Panc1 (cell line): ENCODE measurements at regions not wholly inside any gene's neighbourhood (a gene's known extent, or its start where the extent isn't known, plus 50 kb on each side); places are given as distances from the start of the nearest gene placed in this dataset.

Experiments
- ATAC-seq: fragments of 200-7000 bp; cut with Tn5 transposase; 2 replicates; pipeline ENCODE4 v1.9.1; 2020; ENCODE audit warnings: mild to moderate bottlenecking, moderate library complexity
- BruUV-seq: library from RNA; stranded (reverse); fragments of 400-500 nt; replicated peaks from 2 replicates; lab custom pipeline; 2021; lab: Mats Ljungman, UMichigan
- CTCF ChIA-PET: fragments of 300-600 bp; sonication (Branson Sonifier 250); formaldehyde crosslinking; loops from one replicate; lab custom pipeline; 2022; ENCODE audit warnings: antibody characterized with exemption; lab: Charles Lee
- POLR2A ChIA-PET: fragments of 300-600 bp; sonication (Branson Sonifier 250); formaldehyde crosslinking; loops from one replicate; lab custom pipeline; 2022; ENCODE audit warnings: antibody characterized with exemption; lab: Charles Lee
- DNase-seq: peaks from one replicate; pipeline ENCODE4 v3.0.0-alpha.2; 2010; ENCODE audit warnings: low read depth, low spot score
- H3K27ac ChIP-seq: 2 replicates; pipeline ENCODE4 v1.5.1; 2011; ENCODE audit warnings: mild to moderate bottlenecking, low read length, inconsistent platforms
- H3K27me3 ChIP-seq: fragments of 200-500 bp; sonication (Bioruptor generic); 2 replicates; pipeline ENCODE4 v1.6.0; 2014; ENCODE audit warnings: low read length, inconsistent platforms; ENCODE audit not compliant: control insufficient read depth, insufficient read depth
- H3K36me3 ChIP-seq: fragments of 200-500 bp; sonication (Bioruptor generic); 2 replicates; pipeline ENCODE4 v1.5.1; 2014; ENCODE audit warnings: inconsistent platforms, mild to moderate bottlenecking, low read length, moderate library complexity; ENCODE audit not compliant: control insufficient read depth, insufficient read depth
- H3K4me1 ChIP-seq: 2 replicates; pipeline ENCODE4 v1.5.1; 2011; ENCODE audit warnings: inconsistent platforms, mild to moderate bottlenecking, low read length, moderate library complexity; ENCODE audit not compliant: control insufficient read depth, insufficient read depth
- H3K4me3 ChIP-seq, 2 experiments: 2 replicates each; pipeline ENCODE4 v1.5.1; 2011 to 2012; ENCODE audit warnings: low read depth in 2 of 2, low read length in 2 of 2, mild to moderate bottlenecking in 2 of 2, inconsistent platforms in 1 of 2, moderate library complexity in 1 of 2
- H3K9me3 ChIP-seq: fragments of 200-500 bp; sonication (Bioruptor generic); 2 replicates; pipeline ENCODE4 v1.5.1; 2014; ENCODE audit warnings: low read depth, mild to moderate bottlenecking, inconsistent platforms, low read length, moderate library complexity; ENCODE audit not compliant: control insufficient read depth, insufficient read depth
- POLR2AphosphoS5 ChIP-seq: IDR thresholded peaks from 2 replicates; pipeline ENCODE4 v1.6.1; 2012; ENCODE audit warnings: mild to moderate bottlenecking, low read depth, low read length, moderate library complexity
- REST ChIP-seq, 2 experiments: IDR thresholded peaks; 2 replicates each; pipeline ENCODE4 v1.6.1; 2011 to 2012; ENCODE audit warnings: low read depth in 2 of 2, control low read depth in 1 of 2, low read length in 1 of 2, mild to moderate bottlenecking in 1 of 2, moderate library complexity in 1 of 2; ENCODE audit not compliant: insufficient read depth in 1 of 2
- SIN3A ChIP-seq: IDR thresholded peaks from 2 replicates; pipeline ENCODE4 v1.6.1; 2012; ENCODE audit warnings: low read depth, mild to moderate bottlenecking, low read length, moderate library complexity, borderline replicate concordance; ENCODE audit not compliant: insufficient read depth
- TCF7L2 ChIP-seq: IDR thresholded peaks from 2 replicates; pipeline ENCODE4 v1.6.1; 2011; ENCODE audit warnings: mild to moderate bottlenecking, low read depth, low read length, inconsistent platforms
- in situ Hi-C: cut with HindIII; loops from 2 replicates; pipeline ENCODE4 v1.10.0; 2016; ENCODE audit warnings: low sequenced_read_pairs, low pct_unique_long_range_greater_than_20kb
- intact Hi-C: fragments of 100-400 bp; cut with micrococcal nuclease; formaldehyde crosslinking; loops from one replicate; pipeline ENCODE4 v1.10.0; 2022; ENCODE audit not compliant: unreplicated experiment
- TF ChIP-seq, protein P1 (sequence below): fragments of 450-650 bp; IDR thresholded peaks from 2 replicates; pipeline ENCODE4 v1.5.1; 2017; ENCODE audit warnings: mild to moderate bottlenecking

GRCh38 chr13:54185101-54185500, 1156.5 kb downstream of the OLFM4 start:
- POLR2A ChIA-PET = no interaction called here
- no peak overlapping the region for H3K4me3 ChIP-seq
- BruUV-seq = no TSS peak
- no peak overlapping the region for H3K27ac ChIP-seq
- no peaks in the 10 kb centered on the region for H3K27me3 ChIP-seq
- DNase-seq = no peak
- TF ChIP-seq POLR2AphosphoS5 (no peak), SIN3A (no peak), TCF7L2 (no peak), REST (IDR thresholded peaks at IDR 0.05; ENCODE audit: insufficient read depth in 1 of 2, low read depth in 2 of 2, low read length in 1 of 2) (no peak)
- TF ChIP-seq, protein P1, sequence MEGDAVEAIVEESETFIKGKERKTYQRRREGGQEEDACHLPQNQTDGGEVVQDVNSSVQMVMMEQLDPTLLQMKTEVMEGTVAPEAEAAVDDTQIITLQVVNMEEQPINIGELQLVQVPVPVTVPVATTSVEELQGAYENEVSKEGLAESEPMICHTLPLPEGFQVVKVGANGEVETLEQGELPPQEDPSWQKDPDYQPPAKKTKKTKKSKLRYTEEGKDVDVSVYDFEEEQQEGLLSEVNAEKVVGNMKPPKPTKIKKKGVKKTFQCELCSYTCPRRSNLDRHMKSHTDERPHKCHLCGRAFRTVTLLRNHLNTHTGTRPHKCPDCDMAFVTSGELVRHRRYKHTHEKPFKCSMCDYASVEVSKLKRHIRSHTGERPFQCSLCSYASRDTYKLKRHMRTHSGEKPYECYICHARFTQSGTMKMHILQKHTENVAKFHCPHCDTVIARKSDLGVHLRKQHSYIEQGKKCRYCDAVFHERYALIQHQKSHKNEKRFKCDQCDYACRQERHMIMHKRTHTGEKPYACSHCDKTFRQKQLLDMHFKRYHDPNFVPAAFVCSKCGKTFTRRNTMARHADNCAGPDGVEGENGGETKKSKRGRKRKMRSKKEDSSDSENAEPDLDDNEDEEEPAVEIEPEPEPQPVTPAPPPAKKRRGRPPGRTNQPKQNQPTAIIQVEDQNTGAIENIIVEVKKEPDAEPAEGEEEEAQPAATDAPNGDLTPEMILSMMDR = no peak
- H3K9me3 ChIP-seq = no peaks in the 10 kb centered on the region
- in situ Hi-C loops = no loop called here
- no peak for ATAC-seq
- intact Hi-C loops = no loop called here
- H3K4me1 ChIP-seq = no peaks in the 10 kb centered on the region
- no peaks in the 10 kb centered on the region for H3K36me3 ChIP-seq
- CTCF ChIA-PET = no interaction called here

DNA sequence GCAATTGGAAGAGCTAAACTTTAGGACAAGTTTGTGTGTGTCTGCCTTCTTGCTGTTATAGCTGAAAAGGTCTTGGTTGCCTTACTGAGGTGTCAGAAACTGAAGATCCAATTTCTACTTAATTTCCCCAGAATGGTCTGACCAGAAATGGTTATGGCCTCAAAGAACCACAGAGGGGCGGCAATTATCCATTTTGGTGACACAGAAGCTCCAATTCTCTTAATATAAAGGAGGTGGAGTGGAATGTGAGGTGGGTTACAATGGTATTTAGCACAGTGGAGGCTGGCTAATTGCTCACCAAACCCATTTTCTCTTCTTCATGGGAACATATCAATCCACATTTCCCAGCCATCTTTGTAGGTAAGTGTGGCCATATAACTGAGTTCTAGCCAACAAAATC, 1157.2 kb downstream of the OLFM4 start:
- ATAC-seq (no peak), DNase-seq (no peak)
- intact Hi-C loops = no loop called here
- Histone ChIP-seq H3K36me3 (no peaks in the 10 kb centered on the region), H3K9me3 (no peaks in the 10 kb centered on the region), H3K27ac (no peak overlapping the region), H3K4me3 (no peak overlapping the region), H3K27me3 (no peaks in the 10 kb centered on the region), H3K4me1 (no peaks in the 10 kb centered on the region)
- BruUV-seq = no TSS peak
- ChIA-PET CTCF (no interaction called here), POLR2A (no interaction called here)
- in situ Hi-C loops = no loop called here
- no peak for TF ChIP-seq REST (IDR thresholded peaks at IDR 0.05; ENCODE audit: insufficient read depth in 1 of 2, low read depth in 2 of 2, low read length in 1 of 2)
- TF ChIP-seq TCF7L2 = no peak
- TF ChIP-seq SIN3A = no peak
- TF ChIP-seq POLR2AphosphoS5 = no peak
- TF ChIP-seq, protein P1 = no peak
